Karpas-422 (cell line): ENCODE measurements at regions not wholly inside any gene's neighbourhood (a gene's known extent, or its start where the extent isn't known, plus 50 kb on each side); places are given as distances from the start of the nearest gene placed in this dataset.
"Not testable (repeated sequence)": the region's sequence is repeated elsewhere in the genome, so short reads cannot be mapped to it uniquely, and the experiment has no call there.

Experiments used
- DNase-seq: peaks from one replicate; pipeline ENCODE4 v3.0.0-alpha.2; 2015
- H2AFZ ChIP-seq: fragments of 200-600 bp; sonication (generic); 2 replicates; pipeline ENCODE4 v1.6.1; 2014; ENCODE audit warnings: antibody characterized with exemption, low read length, mixed read lengths
- H3K27ac ChIP-seq: fragments of 200-600 bp; sonication (generic); 2 replicates; pipeline ENCODE4 v1.5.1; 2014; ENCODE audit warnings: mild to moderate bottlenecking, low read length, moderate library complexity
- H3K27me3 ChIP-seq: fragments of 200-600 bp; sonication (generic); 2 replicates; pipeline ENCODE4 v1.6.1; 2014; ENCODE audit warnings: low read length, mixed read lengths
- H3K36me3 ChIP-seq: fragments of 200-600 bp; sonication (generic); 2 replicates; pipeline ENCODE4 v1.6.1; 2014; ENCODE audit warnings: low read length, mixed read lengths; ENCODE audit not compliant: insufficient read depth
- H3K4me1 ChIP-seq: fragments of 200-600 bp; sonication (generic); 2 replicates; pipeline ENCODE4 v1.6.1; 2014; ENCODE audit warnings: mild to moderate bottlenecking, low read length, mixed read lengths
- H3K4me2 ChIP-seq: fragments of 200-600 bp; sonication (generic); 2 replicates; pipeline ENCODE4 v1.6.1; 2014; ENCODE audit warnings: low read length, low read depth, mild to moderate bottlenecking; ENCODE audit not compliant: poor library complexity, severe bottlenecking
- H3K4me3 ChIP-seq: fragments of 200-600 bp; sonication (generic); 2 replicates; pipeline ENCODE4 v1.5.1; 2014; ENCODE audit warnings: mild to moderate bottlenecking, antibody characterized with exemption, low read length, mixed read lengths
- H3K79me2 ChIP-seq: fragments of 200-600 bp; sonication (generic); 2 replicates; pipeline ENCODE4 v1.6.1; 2014; ENCODE audit warnings: mild to moderate bottlenecking, low read length, mixed read lengths
- H3K9ac ChIP-seq: fragments of 200-600 bp; sonication (generic); 2 replicates; pipeline ENCODE4 v1.6.0; 2014; ENCODE audit warnings: low read length
- H3K9me2 ChIP-seq: fragments of 200-600 bp; sonication (generic), shearing (Covaris generic); replicated peaks from 2 replicates; pipeline ENCODE4 v1.6.0; 2014; ENCODE audit warnings: mild to moderate bottlenecking, low read length, moderate library complexity; ENCODE audit not compliant: insufficient read depth
- H3K9me3 ChIP-seq: fragments of 300-700, 200-600 bp; sonication (generic); 2 replicates; pipeline ENCODE4 v1.6.1; 2014; ENCODE audit warnings: low read length, mixed read lengths
- H4K20me1 ChIP-seq: fragments of 200-600 bp; sonication (generic); 2 replicates; pipeline ENCODE4 v1.6.1; 2014; ENCODE audit warnings: mild to moderate bottlenecking, antibody characterized with exemption, low read length, low read depth; ENCODE audit not compliant: insufficient read depth

GRCh38 chr1:224022249-224022970 is 91.5 kb upstream of the FBXO28 start:
- not testable (repeated sequence) for H3K27ac ChIP-seq, H3K9ac ChIP-seq, H3K4me2 ChIP-seq, H3K36me3 ChIP-seq, H3K79me2 ChIP-seq, DNase-seq, H3K27me3 ChIP-seq, H2AFZ ChIP-seq, H3K4me1 ChIP-seq, H4K20me1 ChIP-seq, H3K9me2 ChIP-seq, H3K4me3 ChIP-seq, H3K9me3 ChIP-seq

- not testable (repeated sequence) for H3K9me3 ChIP-seq, H3K4me2 ChIP-seq, H2AFZ ChIP-seq, H3K27ac ChIP-seq, H3K27me3 ChIP-seq, H3K79me2 ChIP-seq, H3K4me3 ChIP-seq, H3K9ac ChIP-seq, H3K9me2 ChIP-seq, H3K36me3 ChIP-seq, H3K4me1 ChIP-seq, DNase-seq, H4K20me1 ChIP-seq
Observed at GRCh38 chr1:224019866-224020265, 94.0 kb upstream of the FBXO28 start.

GRCh38 chr1:224015782-224016181 is 98.1 kb upstream of the FBXO28 start:
- not testable (repeated sequence) for H3K4me1 ChIP-seq, H3K27me3 ChIP-seq, H2AFZ ChIP-seq, H3K4me2 ChIP-seq, H3K27ac ChIP-seq, DNase-seq, H3K4me3 ChIP-seq, H3K9me2 ChIP-seq, H3K36me3 ChIP-seq, H4K20me1 ChIP-seq, H3K9ac ChIP-seq, H3K79me2 ChIP-seq
- H3K9me3 ChIP-seq, result peaks cover 28% of the 10 kb centered on the region

GRCh38 chr1:224014330-224014649 is 99.6 kb upstream of the FBXO28 start:
- H2AFZ ChIP-seq, result no peak overlapping the region
- H3K4me3 ChIP-seq, result no peak overlapping the region
- H3K27me3 ChIP-seq, result no peaks in the 10 kb centered on the region
- H3K4me1 ChIP-seq, result no peaks in the 10 kb centered on the region
- no peak overlapping the region for H3K9ac ChIP-seq
- no peaks in the 10 kb centered on the region for H3K9me2 ChIP-seq
- peaks cover 28% of the 10 kb centered on the region for H3K9me3 ChIP-seq
- no peak overlapping the region for H3K27ac ChIP-seq
- H3K36me3 ChIP-seq, result no peaks in the 10 kb centered on the region
- DNase-seq, result no peak
- no peaks in the 10 kb centered on the region for H3K79me2 ChIP-seq
- H3K4me2 ChIP-seq, result no peak overlapping the region
- no peaks in the 10 kb centered on the region for H4K20me1 ChIP-seq

- not testable (repeated sequence) for H3K4me3 ChIP-seq, H4K20me1 ChIP-seq, H3K79me2 ChIP-seq, H2AFZ ChIP-seq, DNase-seq, H3K4me1 ChIP-seq, H3K9me2 ChIP-seq, H3K36me3 ChIP-seq, H3K9ac ChIP-seq, H3K4me2 ChIP-seq, H3K27ac ChIP-seq, H3K27me3 ChIP-seq
- H3K9me3 ChIP-seq, result peaks cover 28% of the 10 kb centered on the region
Observed at GRCh38 chr1:224013626-224014329, 100.1 kb upstream of the FBXO28 start.

- not testable (repeated sequence) for H3K4me3 ChIP-seq, H2AFZ ChIP-seq, H4K20me1 ChIP-seq, H3K4me2 ChIP-seq, H3K27ac ChIP-seq, H3K4me1 ChIP-seq, DNase-seq, H3K9me2 ChIP-seq, H3K36me3 ChIP-seq, H3K79me2 ChIP-seq, H3K27me3 ChIP-seq, H3K9ac ChIP-seq
- H3K9me3 ChIP-seq, result peaks cover 28% of the 10 kb centered on the region
Observed at GRCh38 chr1:224012807-224013434, 101.0 kb upstream of the FBXO28 start.

GRCh38 chr1:224012162-224012561 is 101.7 kb upstream of the FBXO28 start:
- not testable (repeated sequence) for H4K20me1 ChIP-seq, H3K9ac ChIP-seq, H3K4me3 ChIP-seq, H3K4me2 ChIP-seq, DNase-seq, H3K4me1 ChIP-seq, H3K27ac ChIP-seq, H2AFZ ChIP-seq, H3K9me2 ChIP-seq, H3K27me3 ChIP-seq, H3K36me3 ChIP-seq, H3K79me2 ChIP-seq
- H3K9me3 ChIP-seq, result peaks cover 28% of the 10 kb centered on the region

GRCh38 chr1:224011751-224012150 is 102.2 kb upstream of the FBXO28 start:
- H3K4me2 ChIP-seq, H3K27ac ChIP-seq, H3K9me2 ChIP-seq, H3K79me2 ChIP-seq, H3K4me3 ChIP-seq, H3K4me1 ChIP-seq, H3K27me3 ChIP-seq, H2AFZ ChIP-seq, DNase-seq, H3K36me3 ChIP-seq, H4K20me1 ChIP-seq, H3K9ac ChIP-seq: not testable (repeated sequence)
- H3K9me3 ChIP-seq, result peaks cover 28% of the 10 kb centered on the region
